ENCODE measurements at regions not wholly inside any gene's neighbourhood (a gene's known extent, or its start where the extent isn't known, plus 50 kb on each side); places are given as distances from the start of the nearest gene placed in this dataset.

GRCh38 chr13:40102854-40103253 is 447.4 kb downstream of the COG6 start:
- H2AFZ ChIP-seq (ENCODE audit: low read depth, low read length) = peak overlapping the region; percentile 51

GRCh38 chr13:40103864-40104263 is 448.4 kb downstream of the COG6 start:
- Mint-ChIP-seq H3K36me3 (ENCODE audit: low read depth, unreplicated experiment) (peaks cover 2% of the 10 kb centered on the region), H3K9me3 (ENCODE audit: unreplicated experiment) (peaks cover 2% of the 10 kb centered on the region), H3K4me1 (ENCODE audit: low read depth, unreplicated experiment) (peaks cover 14% of the 10 kb centered on the region), H3K27me3 (ENCODE audit: low read depth, unreplicated experiment) (no peaks in the 10 kb centered on the region), H3K4me3 (ENCODE audit: unreplicated experiment) (no peak overlapping the region), H3K27ac (ENCODE audit: unreplicated experiment) (no peak overlapping the region)
- Histone ChIP-seq H3K4me1 (ENCODE audit: insufficient read depth, low read length) (peaks cover 13% of the 10 kb centered on the region), H2AFZ (ENCODE audit: low read depth, low read length) (no peak overlapping the region), H3K79me2 (ENCODE audit: insufficient read depth, low read length) (no peaks in the 10 kb centered on the region), H3K4me2 (ENCODE audit: low read length) (no peak overlapping the region), H3K9ac (ENCODE audit: low read length) (no peak overlapping the region), H3K27ac (ENCODE audit: low read depth, low read length) (no peak overlapping the region), H4K20me1 (ENCODE audit: insufficient read depth, low read length) (no peaks in the 10 kb centered on the region), H3K4me3 (ENCODE audit: insufficient read depth, low read depth, low read length) (no peak overlapping the region), H3K27me3 (ENCODE audit: insufficient read depth, low read length) (no peaks in the 10 kb centered on the region), H3K36me3 (ENCODE audit: insufficient read depth, low read length) (no peaks in the 10 kb centered on the region), H3K9me3 (ENCODE audit: insufficient read depth, low read depth, low read length) (no peaks in the 10 kb centered on the region)
- no peak for FAIRE-seq
- TF ChIP-seq EZH2 (IDR thresholded peaks at IDR 0.05; ENCODE audit: insufficient read depth, low read length) = no peak
- no peak for TF ChIP-seq CTCF (IDR thresholded peaks at IDR 0.05; ENCODE audit: insufficient read depth, low read depth, low read length)
- no peak for DNase-seq (ENCODE audit: low read depth)

More at GRCh38 chr13:40102854-40103253, 447.4 kb downstream of the COG6 start:
- no peaks in the 10 kb centered on the region for H3K27me3 ChIP-seq (ENCODE audit: insufficient read depth, low read length)
- no peak for TF ChIP-seq CTCF (IDR thresholded peaks at IDR 0.05; ENCODE audit: insufficient read depth, low read depth, low read length)
- no peak for TF ChIP-seq EZH2 (IDR thresholded peaks at IDR 0.05; ENCODE audit: insufficient read depth, low read length)
- peaks cover 1% of the 10 kb centered on the region for H3K27me3 Mint-ChIP-seq (ENCODE audit: low read depth, unreplicated experiment)
- H3K4me1 ChIP-seq (ENCODE audit: insufficient read depth, low read length) = peaks cover 11% of the 10 kb centered on the region
- no peak overlapping the region for H3K4me3 ChIP-seq (ENCODE audit: insufficient read depth, low read depth, low read length)
- H3K36me3 ChIP-seq (ENCODE audit: insufficient read depth, low read length) = no peaks in the 10 kb centered on the region
- FAIRE-seq (peak; percentile 23), DNase-seq (ENCODE audit: low read depth) (peak; percentile 98)
- H3K9me3 ChIP-seq (ENCODE audit: insufficient read depth, low read depth, low read length) = no peaks in the 10 kb centered on the region
- H3K27ac Mint-ChIP-seq (ENCODE audit: unreplicated experiment) = peak overlapping the region; percentile 82
- no peaks in the 10 kb centered on the region for H4K20me1 ChIP-seq (ENCODE audit: insufficient read depth, low read length)
- H3K79me2 ChIP-seq (ENCODE audit: insufficient read depth, low read length) = no peaks in the 10 kb centered on the region
- H3K4me1 Mint-ChIP-seq (ENCODE audit: low read depth, unreplicated experiment) = peaks cover 12% of the 10 kb centered on the region
- H3K9me3 Mint-ChIP-seq (ENCODE audit: unreplicated experiment) = peaks cover 8% of the 10 kb centered on the region
- H3K9ac ChIP-seq (ENCODE audit: low read length) = peak overlapping the region; percentile 59
- H3K36me3 Mint-ChIP-seq (ENCODE audit: low read depth, unreplicated experiment) = peaks cover 7% of the 10 kb centered on the region
- H3K27ac ChIP-seq (ENCODE audit: low read depth, low read length) = peak overlapping the region; percentile 63
- peak overlapping the region; percentile 37 for H3K4me3 Mint-ChIP-seq (ENCODE audit: unreplicated experiment)
- peak overlapping the region; percentile 36 for H3K4me2 ChIP-seq (ENCODE audit: low read length)

- no peak for DNase-seq (ENCODE audit: low read depth)
- Histone ChIP-seq H3K4me3 (ENCODE audit: insufficient read depth, low read depth, low read length) (no peak overlapping the region), H4K20me1 (ENCODE audit: insufficient read depth, low read length) (no peaks in the 10 kb centered on the region), H3K9ac (ENCODE audit: low read length) (no peak overlapping the region), H3K79me2 (ENCODE audit: insufficient read depth, low read length) (no peaks in the 10 kb centered on the region), H3K9me3 (ENCODE audit: insufficient read depth, low read depth, low read length) (no peaks in the 10 kb centered on the region), H3K4me2 (ENCODE audit: low read length) (no peak overlapping the region), H3K4me1 (ENCODE audit: insufficient read depth, low read length) (peaks cover 24% of the 10 kb centered on the region), H2AFZ (ENCODE audit: low read depth, low read length) (no peak overlapping the region), H3K27ac (ENCODE audit: low read depth, low read length) (no peak overlapping the region), H3K36me3 (ENCODE audit: insufficient read depth, low read length) (no peaks in the 10 kb centered on the region), H3K27me3 (ENCODE audit: insufficient read depth, low read length) (no peaks in the 10 kb centered on the region)
- TF ChIP-seq CTCF (IDR thresholded peaks at IDR 0.05; ENCODE audit: insufficient read depth, low read depth, low read length) = no peak
- TF ChIP-seq EZH2 (IDR thresholded peaks at IDR 0.05; ENCODE audit: insufficient read depth, low read length) = no peak
- H3K27me3 Mint-ChIP-seq (ENCODE audit: low read depth, unreplicated experiment) = no peaks in the 10 kb centered on the region
- no peak for FAIRE-seq
- no peaks in the 10 kb centered on the region for H3K9me3 Mint-ChIP-seq (ENCODE audit: unreplicated experiment)
- no peak overlapping the region for H3K4me3 Mint-ChIP-seq (ENCODE audit: unreplicated experiment)
- peaks cover 24% of the 10 kb centered on the region for H3K4me1 Mint-ChIP-seq (ENCODE audit: low read depth, unreplicated experiment)
- no peaks in the 10 kb centered on the region for H3K36me3 Mint-ChIP-seq (ENCODE audit: low read depth, unreplicated experiment)
- H3K27ac Mint-ChIP-seq (ENCODE audit: unreplicated experiment) = no peak overlapping the region
Observed at GRCh38 chr13:40105231-40105630, 449.8 kb downstream of the COG6 start.

Measured in astrocyte (in vitro differentiated cells and primary cell).